Activated T-cell treated with anti-CD3 and anti-CD28 coated beads, Interleukin-2, amount 50 U/mL, for 4 hours (primary cell): ENCODE measurements at regions not wholly inside any gene's neighbourhood (a gene's known extent, or its start where the extent isn't known, plus 50 kb on each side); places are given as distances from the start of the nearest gene placed in this dataset.

Source experiments
- ATAC-seq, 2 donors: fragments of 200-7000 bp; cut with Tn5 transposase; one replicate each; pipeline ENCODE4 v1.10.0; 2021
- DNase-seq: peaks from one replicate; pipeline ENCODE4 v3.0.0-alpha.2; 2020
- H3K27me3 Mint-ChIP-seq: one replicate; pipeline ENCODE4 v1.8.0; 2021; ENCODE audit warnings: low read depth, mixed read lengths
- H3K36me3 Mint-ChIP-seq: one replicate; pipeline ENCODE4 v1.8.0; 2022; ENCODE audit warnings: mixed read lengths; ENCODE audit not compliant: insufficient read depth
- H3K4me1 Mint-ChIP-seq: one replicate; pipeline ENCODE4 v1.8.0; 2021; ENCODE audit warnings: low read depth, mixed read lengths
- H3K4me3 Mint-ChIP-seq: one replicate; pipeline ENCODE4 v1.8.0; 2021; ENCODE audit warnings: mild to moderate bottlenecking, moderate library complexity, mixed read lengths
- H3K9me3 Mint-ChIP-seq: one replicate; pipeline ENCODE4 v1.8.0; 2021; ENCODE audit warnings: mixed read lengths

DNA sequence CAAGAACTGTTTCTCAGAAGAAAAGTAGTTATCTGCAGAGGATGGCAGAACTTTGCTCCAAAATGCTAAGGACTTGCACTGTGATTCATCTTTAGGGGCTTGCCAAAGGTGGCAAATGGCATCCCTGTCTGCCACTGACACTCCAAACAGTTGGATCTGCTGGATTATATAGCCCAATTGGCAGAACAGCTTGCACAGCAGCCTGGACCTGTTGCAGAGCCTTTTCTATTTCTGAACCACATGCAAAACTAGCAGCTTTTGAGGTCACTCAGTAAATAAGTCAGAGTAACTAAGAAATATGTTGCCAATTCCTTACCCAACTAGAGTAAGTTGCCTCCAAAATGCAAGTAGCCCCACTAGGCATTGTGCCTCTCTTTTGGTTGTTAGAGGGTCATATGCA is 397.5 kb upstream of the NOVA1 start:
- H3K27me3 Mint-ChIP-seq: no peaks in the 10 kb centered on the region
- no peaks in the 10 kb centered on the region for H3K4me1 Mint-ChIP-seq
- ATAC-seq (no peak), DNase-seq (no peak)
- H3K4me3 Mint-ChIP-seq: no peak overlapping the region
- H3K9me3 Mint-ChIP-seq: peaks cover 24% of the 10 kb centered on the region
- H3K36me3 Mint-ChIP-seq: no peaks in the 10 kb centered on the region

DNA sequence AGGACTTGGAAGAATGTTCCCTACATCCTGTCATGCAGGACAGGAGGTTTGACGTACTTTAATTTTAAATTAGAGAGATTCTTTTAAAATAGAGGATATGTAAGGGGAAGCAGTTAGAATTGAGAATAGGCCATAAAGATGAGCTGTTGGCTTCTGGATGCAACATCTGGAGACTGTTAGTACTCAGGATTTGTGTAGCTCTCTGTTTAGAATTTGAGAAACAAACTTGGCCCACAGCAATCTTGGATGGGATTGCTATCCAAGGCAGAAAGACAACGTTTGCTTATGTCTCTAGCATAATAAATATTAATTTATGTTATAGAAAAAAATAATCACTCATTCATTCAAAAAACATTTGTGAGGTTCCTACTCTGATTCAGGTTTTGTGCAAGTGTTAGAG is 398.4 kb upstream of the NOVA1 start:
- H3K4me1 Mint-ChIP-seq: no peaks in the 10 kb centered on the region
- no peak for DNase-seq
- no peak for ATAC-seq
- H3K4me3 Mint-ChIP-seq: no peak overlapping the region
- H3K27me3 Mint-ChIP-seq: no peaks in the 10 kb centered on the region
- H3K36me3 Mint-ChIP-seq: no peaks in the 10 kb centered on the region
- peaks cover 15% of the 10 kb centered on the region for H3K9me3 Mint-ChIP-seq

DNA sequence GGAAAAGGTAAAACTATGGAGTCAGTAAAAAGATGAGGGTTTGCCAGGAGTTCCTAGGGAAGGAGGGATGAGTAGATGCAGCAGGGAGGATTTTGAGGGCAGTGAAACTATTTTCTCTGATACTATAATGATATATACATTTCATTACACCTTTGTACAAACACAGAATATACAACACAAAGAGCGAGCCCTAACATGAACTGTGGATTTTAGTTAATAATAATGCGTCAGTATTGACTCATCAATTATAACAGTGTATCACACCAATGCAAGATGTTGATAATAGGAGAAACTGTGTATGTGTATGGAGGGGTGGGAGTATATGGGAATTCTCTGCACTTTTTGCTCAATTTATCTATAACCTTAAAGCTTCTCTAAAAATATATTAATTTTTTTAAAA is 404.3 kb upstream of the NOVA1 start:
- DNase-seq (no peak), ATAC-seq (no peak)
- Mint-ChIP-seq H3K36me3 (no peaks in the 10 kb centered on the region), H3K9me3 (peaks cover 23% of the 10 kb centered on the region), H3K27me3 (no peaks in the 10 kb centered on the region), H3K4me1 (no peaks in the 10 kb centered on the region), H3K4me3 (no peak overlapping the region)

DNA sequence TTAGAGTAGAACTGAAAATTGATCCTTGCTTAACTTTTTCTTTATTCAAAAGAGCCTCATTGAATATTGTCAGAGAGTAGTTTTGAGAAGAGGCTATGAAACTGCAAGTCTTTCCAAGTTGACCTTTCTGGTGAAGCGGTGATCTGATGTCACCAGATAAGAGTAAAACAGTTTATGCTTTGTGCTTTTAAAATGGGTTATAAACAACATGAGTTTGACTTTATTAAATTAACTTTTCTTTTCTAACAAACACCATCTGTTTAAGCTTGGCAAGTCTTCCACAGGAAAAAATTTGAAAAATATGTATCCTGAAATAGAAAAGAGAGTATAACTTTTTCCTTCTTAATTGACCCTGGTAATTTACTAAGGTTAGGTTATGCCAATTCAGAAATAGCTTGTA is 408.7 kb upstream of the NOVA1 start:
- no peak overlapping the region for H3K4me3 Mint-ChIP-seq
- no peaks in the 10 kb centered on the region for H3K36me3 Mint-ChIP-seq
- ATAC-seq (no peak), DNase-seq (no peak)
- no peaks in the 10 kb centered on the region for H3K27me3 Mint-ChIP-seq
- no peaks in the 10 kb centered on the region for H3K4me1 Mint-ChIP-seq
- H3K9me3 Mint-ChIP-seq: peaks cover 28% of the 10 kb centered on the region

DNA sequence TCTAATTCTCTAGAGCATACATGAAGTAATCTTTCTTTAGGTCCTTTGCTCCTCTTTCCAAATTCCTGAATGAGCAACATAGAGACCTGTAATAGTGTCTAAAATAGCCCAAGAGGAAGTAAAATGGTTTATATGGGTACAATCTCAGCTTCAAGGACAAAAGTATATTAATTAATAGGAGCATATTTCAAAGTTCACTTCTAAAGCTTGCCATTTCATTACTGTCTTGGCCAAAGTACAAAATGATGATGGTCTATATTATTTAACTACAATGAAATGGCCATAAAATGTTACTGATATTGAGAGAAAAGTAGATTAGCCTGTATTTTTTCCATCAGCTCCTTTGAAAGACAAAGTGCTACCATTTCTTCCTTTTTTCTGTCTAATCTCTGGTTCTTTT is 410.4 kb upstream of the NOVA1 start:
- peaks cover 32% of the 10 kb centered on the region for H3K9me3 Mint-ChIP-seq
- no peak overlapping the region for H3K4me3 Mint-ChIP-seq
- H3K27me3 Mint-ChIP-seq: no peaks in the 10 kb centered on the region
- no peaks in the 10 kb centered on the region for H3K36me3 Mint-ChIP-seq
- DNase-seq (no peak), ATAC-seq (no peak)
- no peaks in the 10 kb centered on the region for H3K4me1 Mint-ChIP-seq

DNA sequence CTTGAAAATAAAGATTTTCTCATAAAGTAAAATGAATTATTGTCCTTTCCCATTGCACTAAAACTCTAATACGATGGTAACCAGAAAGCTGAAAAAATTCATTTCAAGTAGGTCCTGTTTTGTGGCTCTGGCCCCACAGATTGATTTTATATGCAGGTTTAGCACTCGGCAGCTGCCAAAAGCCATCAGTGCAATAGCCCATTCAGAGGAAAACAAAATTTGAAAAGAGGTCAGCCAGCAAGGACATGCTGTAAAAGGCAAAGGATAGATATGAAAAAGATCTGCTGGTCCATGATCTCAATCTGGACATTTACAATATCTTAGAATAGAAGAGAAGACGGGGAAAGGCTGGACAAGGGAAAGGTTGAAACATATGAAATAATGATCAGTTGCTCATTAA is 414.8 kb upstream of the NOVA1 start:
- Mint-ChIP-seq H3K27me3 (no peaks in the 10 kb centered on the region), H3K4me3 (no peak overlapping the region), H3K4me1 (no peaks in the 10 kb centered on the region), H3K36me3 (no peaks in the 10 kb centered on the region), H3K9me3 (peaks cover 21% of the 10 kb centered on the region)
- ATAC-seq: no peak
- DNase-seq: no peak

DNA sequence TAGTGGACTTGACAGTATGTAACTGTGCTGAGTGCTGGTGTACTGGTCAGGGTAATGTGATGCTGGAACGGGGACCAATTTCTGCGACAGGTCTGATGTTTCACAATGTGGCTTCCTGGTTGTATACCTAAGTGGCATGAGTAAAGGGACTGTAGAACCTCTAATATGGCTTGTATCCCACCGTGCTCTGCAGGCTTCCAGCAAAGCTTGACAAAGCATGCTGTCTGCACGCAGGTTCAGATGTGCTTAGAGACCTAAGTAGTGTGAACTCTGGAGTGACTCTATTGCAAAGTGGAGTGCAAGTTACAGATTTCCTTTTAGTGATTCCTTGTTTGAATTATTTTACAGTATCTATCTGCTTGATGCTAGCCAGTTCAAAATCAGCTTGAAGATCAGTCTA is 415.8 kb upstream of the NOVA1 start:
- Mint-ChIP-seq H3K4me1 (no peaks in the 10 kb centered on the region), H3K27me3 (no peaks in the 10 kb centered on the region), H3K9me3 (peaks cover 17% of the 10 kb centered on the region), H3K36me3 (no peaks in the 10 kb centered on the region), H3K4me3 (no peak overlapping the region)
- DNase-seq: no peak
- ATAC-seq: no peak

DNA sequence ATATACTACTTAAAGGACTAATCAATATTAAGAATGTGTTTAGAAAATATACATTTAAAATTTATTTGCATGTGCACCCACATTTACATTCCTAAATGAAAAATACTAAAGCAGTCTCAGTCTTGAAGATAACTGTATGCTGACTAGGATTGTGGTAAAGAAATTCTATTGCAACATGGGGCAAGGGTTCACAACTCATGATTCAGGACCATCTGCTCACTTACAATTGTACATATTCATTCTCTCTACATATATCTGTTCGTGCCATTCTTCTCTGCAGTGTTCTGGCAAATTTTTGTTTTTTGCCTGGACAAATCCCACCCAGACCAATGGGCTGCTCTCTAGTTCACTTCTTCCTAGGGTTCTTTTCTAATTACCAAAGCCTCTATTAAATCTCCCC is 417.2 kb upstream of the NOVA1 start:
- ATAC-seq (no peak), DNase-seq (no peak)
- no peak overlapping the region for H3K4me3 Mint-ChIP-seq
- H3K9me3 Mint-ChIP-seq: peaks cover 9% of the 10 kb centered on the region
- no peaks in the 10 kb centered on the region for H3K4me1 Mint-ChIP-seq
- no peaks in the 10 kb centered on the region for H3K36me3 Mint-ChIP-seq
- H3K27me3 Mint-ChIP-seq: no peaks in the 10 kb centered on the region

DNA sequence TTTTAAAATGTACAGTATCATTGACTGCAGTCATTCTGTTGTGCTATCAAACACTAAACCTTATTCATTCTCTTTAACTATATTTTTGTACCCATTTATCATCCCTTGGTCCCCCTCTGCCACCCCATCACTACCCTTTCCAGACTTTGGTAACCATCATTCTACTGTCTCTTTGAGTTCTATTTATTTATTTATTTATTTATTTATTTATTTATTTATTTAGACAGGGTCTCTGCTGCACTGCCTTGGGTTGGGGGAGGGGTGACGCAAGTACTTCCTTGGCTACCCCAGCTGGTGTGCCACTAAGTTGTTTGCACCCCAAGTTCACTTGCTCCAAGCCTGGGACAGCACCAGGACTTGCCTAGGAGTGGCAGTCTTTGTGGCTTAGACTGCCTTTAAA is 427.8 kb upstream of the NOVA1 start:
- no peaks in the 10 kb centered on the region for H3K4me1 Mint-ChIP-seq
- H3K36me3 Mint-ChIP-seq: no peaks in the 10 kb centered on the region
- no peak for ATAC-seq
- peaks cover 6% of the 10 kb centered on the region for H3K9me3 Mint-ChIP-seq
- no peak overlapping the region for H3K4me3 Mint-ChIP-seq
- H3K27me3 Mint-ChIP-seq: no peaks in the 10 kb centered on the region
- no peak for DNase-seq

DNA sequence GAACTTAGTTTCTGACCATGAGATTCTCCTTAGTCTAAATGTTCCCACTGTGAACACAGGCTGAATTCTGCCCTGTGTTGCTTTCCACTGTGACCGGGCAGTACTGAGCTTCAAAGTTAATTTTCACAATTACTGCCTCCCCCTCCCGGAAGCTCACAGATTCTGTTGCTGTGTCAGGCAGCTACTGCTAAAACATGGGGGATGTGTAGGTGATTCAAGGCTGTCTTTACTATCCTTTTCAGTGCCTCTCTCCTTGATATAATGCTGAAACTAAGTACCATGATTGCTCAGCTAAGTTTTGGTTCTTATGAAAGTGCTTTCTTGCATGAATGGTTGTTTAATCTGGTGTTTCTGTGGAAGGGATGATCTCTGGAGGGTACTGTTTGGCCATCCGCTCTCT is 428.3 kb upstream of the NOVA1 start:
- no peaks in the 10 kb centered on the region for H3K4me1 Mint-ChIP-seq
- H3K27me3 Mint-ChIP-seq: no peaks in the 10 kb centered on the region
- peaks cover 6% of the 10 kb centered on the region for H3K9me3 Mint-ChIP-seq
- no peak overlapping the region for H3K4me3 Mint-ChIP-seq
- DNase-seq (no peak), ATAC-seq (no peak)
- H3K36me3 Mint-ChIP-seq: no peaks in the 10 kb centered on the region

DNA sequence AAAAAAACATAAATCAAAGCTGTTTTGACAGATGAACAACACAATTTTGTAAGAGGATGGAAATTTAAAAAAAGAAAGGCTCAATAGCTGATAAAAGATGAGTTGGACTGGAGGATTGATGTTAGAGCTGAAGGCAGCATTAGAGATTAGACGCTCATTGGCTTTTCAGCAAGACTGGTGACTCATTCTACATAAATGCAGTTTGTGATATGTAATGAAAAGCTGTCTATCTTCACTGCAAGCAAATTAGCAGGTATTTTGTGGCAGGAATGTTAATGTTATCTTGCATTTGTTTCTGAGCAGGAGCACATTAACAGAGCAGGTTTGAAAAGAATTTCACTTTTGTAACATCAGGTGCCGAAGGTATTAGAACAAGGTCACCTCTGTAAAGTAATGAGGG is 442.7 kb upstream of the NOVA1 start:
- peaks cover 15% of the 10 kb centered on the region for H3K9me3 Mint-ChIP-seq
- no peak for ATAC-seq
- H3K36me3 Mint-ChIP-seq: no peaks in the 10 kb centered on the region
- DNase-seq: no peak
- H3K27me3 Mint-ChIP-seq: no peaks in the 10 kb centered on the region
- H3K4me1 Mint-ChIP-seq: no peaks in the 10 kb centered on the region
- H3K4me3 Mint-ChIP-seq: no peak overlapping the region

DNA sequence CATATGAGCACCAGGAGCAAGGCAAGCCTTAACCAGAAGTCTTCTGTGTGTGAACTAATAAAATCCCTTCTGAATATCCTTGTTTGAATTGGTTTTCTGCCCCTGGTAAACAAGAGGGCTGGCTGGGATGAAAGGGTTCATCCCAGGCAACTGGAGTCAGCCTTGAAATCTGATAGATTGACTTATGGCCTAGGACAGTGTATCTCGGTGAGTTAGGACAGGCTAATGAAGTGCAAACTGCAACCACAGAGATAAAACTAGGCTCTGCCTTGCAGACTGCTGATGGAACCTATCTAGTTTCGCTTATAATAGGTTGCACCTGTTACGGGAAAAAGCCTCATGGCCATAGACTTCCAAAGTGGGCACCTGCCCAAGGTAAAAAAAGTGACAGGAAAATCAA is 451.9 kb upstream of the NOVA1 start:
- no peak for DNase-seq
- Mint-ChIP-seq H3K36me3 (no peaks in the 10 kb centered on the region), H3K27me3 (no peaks in the 10 kb centered on the region), H3K9me3 (peaks cover 15% of the 10 kb centered on the region), H3K4me1 (no peaks in the 10 kb centered on the region), H3K4me3 (no peak overlapping the region)
- no peak for ATAC-seq

DNA sequence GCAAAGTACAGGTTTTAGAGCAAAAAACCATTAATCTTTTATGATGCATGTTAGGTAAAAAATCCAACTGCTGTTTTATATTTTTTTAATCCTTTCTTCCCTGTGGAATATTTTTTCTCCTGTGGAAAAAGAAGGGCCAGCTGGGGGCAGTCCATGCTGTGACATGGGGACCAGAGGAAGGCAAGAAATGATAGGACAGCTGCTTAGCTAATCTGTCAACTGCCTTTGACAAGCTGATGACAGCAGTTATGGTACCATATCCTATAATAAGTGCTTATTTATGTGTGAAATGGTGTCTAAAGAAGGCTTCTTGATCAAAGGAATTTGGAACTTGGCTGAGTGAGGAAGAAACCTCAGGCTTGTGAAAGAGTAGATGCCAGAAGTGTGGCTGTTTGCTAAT is 452.4 kb upstream of the NOVA1 start:
- ATAC-seq: no peak
- H3K36me3 Mint-ChIP-seq: no peaks in the 10 kb centered on the region
- peaks cover 15% of the 10 kb centered on the region for H3K9me3 Mint-ChIP-seq
- no peak overlapping the region for H3K4me3 Mint-ChIP-seq
- no peaks in the 10 kb centered on the region for H3K27me3 Mint-ChIP-seq
- no peaks in the 10 kb centered on the region for H3K4me1 Mint-ChIP-seq
- no peak for DNase-seq

DNA sequence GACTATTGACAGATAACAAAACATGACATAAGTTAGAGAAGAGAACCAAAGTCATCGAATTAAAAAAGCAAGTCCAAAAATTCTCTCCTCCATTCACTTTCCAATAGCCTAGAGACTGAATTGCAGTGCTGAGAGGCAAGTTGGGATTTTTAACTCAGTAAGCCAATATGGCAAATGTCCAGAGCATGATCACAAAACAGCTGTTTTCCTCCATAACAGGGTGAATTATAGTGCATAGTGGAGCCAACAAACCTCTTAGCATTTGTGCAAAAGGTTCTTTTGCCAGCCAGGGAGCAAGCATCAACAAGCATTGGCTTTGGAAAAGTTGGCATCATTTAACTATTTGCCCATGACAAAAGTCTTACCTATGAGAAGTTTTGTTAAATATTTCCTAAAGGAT is 458.8 kb upstream of the NOVA1 start:
- Mint-ChIP-seq H3K36me3 (no peaks in the 10 kb centered on the region), H3K4me1 (no peaks in the 10 kb centered on the region), H3K4me3 (no peak overlapping the region), H3K27me3 (no peaks in the 10 kb centered on the region), H3K9me3 (peaks cover 17% of the 10 kb centered on the region)
- DNase-seq (no peak), ATAC-seq (no peak)

DNA sequence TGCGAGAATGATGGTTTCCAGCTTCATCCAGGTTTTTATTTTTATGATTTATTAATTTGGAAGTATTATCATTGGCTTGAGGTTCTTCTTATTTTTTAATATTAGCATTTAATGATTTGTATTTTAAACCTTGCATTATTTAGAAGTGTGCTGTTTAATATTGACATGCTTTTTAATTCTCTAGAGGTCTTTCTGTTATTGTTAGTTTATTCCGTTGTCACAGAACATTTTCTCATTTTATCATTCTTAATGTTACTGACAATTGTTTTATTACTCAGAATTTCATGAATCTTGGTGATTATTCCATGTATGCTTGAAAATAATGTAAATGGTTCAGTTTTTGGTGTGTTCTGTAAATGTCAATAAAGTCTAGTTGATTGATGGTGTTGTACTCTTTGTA is 463.5 kb upstream of the NOVA1 start:
- H3K4me1 Mint-ChIP-seq: no peaks in the 10 kb centered on the region
- no peaks in the 10 kb centered on the region for H3K27me3 Mint-ChIP-seq
- DNase-seq (no peak), ATAC-seq (no peak)
- H3K36me3 Mint-ChIP-seq: no peaks in the 10 kb centered on the region
- H3K9me3 Mint-ChIP-seq: peaks cover 14% of the 10 kb centered on the region
- no peak overlapping the region for H3K4me3 Mint-ChIP-seq

DNA sequence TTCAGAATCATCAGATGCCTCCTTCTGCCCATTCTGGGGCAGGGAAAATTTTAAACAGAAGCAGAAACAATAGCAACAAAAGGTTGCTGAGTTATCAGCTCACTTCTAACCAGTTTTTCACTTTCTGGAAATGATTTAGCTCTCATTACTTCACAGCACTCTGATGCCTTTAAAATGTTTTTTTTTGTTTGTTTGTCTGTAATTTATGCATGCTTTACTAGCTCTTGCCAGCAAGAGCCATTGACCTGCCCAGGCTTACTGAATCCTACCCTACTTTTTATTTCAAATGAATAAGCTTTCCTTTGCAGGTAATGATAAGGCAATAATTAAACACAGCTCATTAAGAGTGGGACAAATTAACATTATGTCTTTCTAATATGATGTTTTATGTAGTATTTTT is 466.1 kb upstream of the NOVA1 start:
- Mint-ChIP-seq H3K27me3 (no peaks in the 10 kb centered on the region), H3K4me1 (no peaks in the 10 kb centered on the region), H3K4me3 (no peak overlapping the region), H3K9me3 (peaks cover 13% of the 10 kb centered on the region), H3K36me3 (no peaks in the 10 kb centered on the region)
- ATAC-seq (no peak), DNase-seq (no peak)
